GM23338 (cell line): ENCODE measurements at regions not wholly inside any gene's neighbourhood (a gene's known extent, or its start where the extent isn't known, plus 50 kb on each side); places are given as distances from the start of the nearest gene placed in this dataset.

ENCODE experiments used
- CREB1 ChIP-seq: fragments of 250-450 bp; sonication (Bioruptor Pico); IDR thresholded peaks from 2 replicates; pipeline ENCODE4 v1.5.0; 2020; ENCODE audit warnings: low read depth, mild to moderate bottlenecking, moderate library complexity
- CTCF ChIP-seq, 2 experiments: fragments of 200-600 bp in 1 of 2; sonication (generic) in 1 of 2; conservative IDR thresholded peaks; 2 replicates each; pipeline versions ENCODE4 v1.5.1 to v1.6.1; 2016 to 2017; ENCODE audit warnings: antibody characterized with exemption in 2 of 2, low read depth in 2 of 2, mild to moderate bottlenecking in 2 of 2, moderate library complexity in 1 of 2
- ETS1 ChIP-seq: IDR thresholded peaks from 2 replicates; pipeline ENCODE4 v1.6.1; 2016; ENCODE audit warnings: antibody characterized with exemption
- EZH2 ChIP-seq: fragments of 200-600 bp; sonication (generic); IDR thresholded peaks from one replicate; pipeline ENCODE4 v1.8.0; 2017; ENCODE audit warnings: antibody characterized with exemption, mild to moderate bottlenecking, low read depth; ENCODE audit not compliant: unreplicated experiment
- EZH2phosphoT487 ChIP-seq: fragments of 200-600 bp; sonication (generic); IDR thresholded peaks from one replicate; pipeline ENCODE4 v1.8.1; 2018; ENCODE audit warnings: antibody characterized with exemption; ENCODE audit not compliant: unreplicated experiment
- JUNB ChIP-seq: IDR thresholded peaks from one replicate; pipeline ENCODE4 v1.6.1; 2016; ENCODE audit warnings: antibody characterized with exemption; ENCODE audit not compliant: unreplicated experiment
- NANOG ChIP-seq: IDR thresholded peaks from 2 replicates; pipeline ENCODE4 v1.6.1; 2016; ENCODE audit warnings: antibody characterized with exemption, borderline replicate concordance
- POLR2AphosphoS5 ChIP-seq: IDR thresholded peaks from 2 replicates; pipeline ENCODE4 v1.6.1; 2016; ENCODE audit warnings: antibody characterized with exemption, low read depth
- REST ChIP-seq: IDR thresholded peaks from one replicate; pipeline ENCODE4 v1.6.1; 2018; ENCODE audit warnings: antibody characterized with exemption; ENCODE audit not compliant: unreplicated experiment
- STAT1 ChIP-seq: IDR thresholded peaks from one replicate; pipeline ENCODE4 v1.6.1; 2016; ENCODE audit warnings: antibody characterized with exemption; ENCODE audit not compliant: unreplicated experiment
- ZNF114 ChIP-seq: fragments of 250-450 bp; sonication (Bioruptor Pico); IDR thresholded peaks from 2 replicates; pipeline ENCODE4 v1.5.0; 2020; ENCODE audit warnings: mild to moderate bottlenecking, moderate library complexity
- ZNF331 ChIP-seq: fragments of 250-450 bp; sonication (Bioruptor Pico); IDR thresholded peaks from 2 replicates; pipeline ENCODE4 v1.5.0; 2020; ENCODE audit warnings: low read depth, mild to moderate bottlenecking, moderate library complexity
- ZNF462 ChIP-seq: fragments of 250-450 bp; sonication (Bioruptor Pico); IDR thresholded peaks from 2 replicates; pipeline ENCODE4 v1.5.0; 2020; ENCODE audit warnings: mild to moderate bottlenecking, moderate library complexity

- TF ChIP-seq REST, result no peak
- TF ChIP-seq CTCF (conservative IDR thresholded peaks at IDR 0.05; ENCODE audit: low read depth in 2 of 2), result no peak
- TF ChIP-seq EZH2, result no peak
- no peak for TF ChIP-seq JUNB
- TF ChIP-seq EZH2phosphoT487, result no peak
- TF ChIP-seq POLR2AphosphoS5, result no peak
- no peak for TF ChIP-seq ETS1
- TF ChIP-seq ZNF331 (CRISPR knock-in tag), result no peak
- no peak for TF ChIP-seq STAT1
- TF ChIP-seq CREB1 (CRISPR knock-in tag), result no peak
- no peak for TF ChIP-seq NANOG
- no peak for TF ChIP-seq ZNF462 (CRISPR knock-in tag)
- no peak for TF ChIP-seq ZNF114 (CRISPR knock-in tag)
Measured at GRCh38 chr12:13561923-13562322, 365.4 kb downstream of the EMP1 start.
